ENCODE measurements at regions not wholly inside any gene's neighbourhood (a gene's known extent, or its start where the extent isn't known, plus 50 kb on each side); places are given as distances from the start of the nearest gene placed in this dataset.

- TF ChIP-seq, protein P1, sequence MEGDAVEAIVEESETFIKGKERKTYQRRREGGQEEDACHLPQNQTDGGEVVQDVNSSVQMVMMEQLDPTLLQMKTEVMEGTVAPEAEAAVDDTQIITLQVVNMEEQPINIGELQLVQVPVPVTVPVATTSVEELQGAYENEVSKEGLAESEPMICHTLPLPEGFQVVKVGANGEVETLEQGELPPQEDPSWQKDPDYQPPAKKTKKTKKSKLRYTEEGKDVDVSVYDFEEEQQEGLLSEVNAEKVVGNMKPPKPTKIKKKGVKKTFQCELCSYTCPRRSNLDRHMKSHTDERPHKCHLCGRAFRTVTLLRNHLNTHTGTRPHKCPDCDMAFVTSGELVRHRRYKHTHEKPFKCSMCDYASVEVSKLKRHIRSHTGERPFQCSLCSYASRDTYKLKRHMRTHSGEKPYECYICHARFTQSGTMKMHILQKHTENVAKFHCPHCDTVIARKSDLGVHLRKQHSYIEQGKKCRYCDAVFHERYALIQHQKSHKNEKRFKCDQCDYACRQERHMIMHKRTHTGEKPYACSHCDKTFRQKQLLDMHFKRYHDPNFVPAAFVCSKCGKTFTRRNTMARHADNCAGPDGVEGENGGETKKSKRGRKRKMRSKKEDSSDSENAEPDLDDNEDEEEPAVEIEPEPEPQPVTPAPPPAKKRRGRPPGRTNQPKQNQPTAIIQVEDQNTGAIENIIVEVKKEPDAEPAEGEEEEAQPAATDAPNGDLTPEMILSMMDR (IDR thresholded peaks at IDR 0.05) = no peak
- no peak for TF ChIP-seq POLR2A (IDR thresholded peaks at IDR 0.05)
- Histone ChIP-seq H3K36me3 (no peaks in the 10 kb centered on the region), H3K27ac (no peak overlapping the region), H3K4me3 (no peak overlapping the region), H3K27me3 (no peaks in the 10 kb centered on the region), H3K4me1 (no peaks in the 10 kb centered on the region), H3K9me3 (no peaks in the 10 kb centered on the region)
- ATAC-seq = no peak
- no peak for DNase-seq
- intact Hi-C loops (cut with DNase I) = no loop called here
Measured at GRCh38 chr4:27843776-27844175, 983.1 kb downstream of the STIM2 start.

- ATAC-seq = no peak
Measured at GRCh38 chr4:27844376-27844775, 983.7 kb downstream of the STIM2 start.

DNA sequence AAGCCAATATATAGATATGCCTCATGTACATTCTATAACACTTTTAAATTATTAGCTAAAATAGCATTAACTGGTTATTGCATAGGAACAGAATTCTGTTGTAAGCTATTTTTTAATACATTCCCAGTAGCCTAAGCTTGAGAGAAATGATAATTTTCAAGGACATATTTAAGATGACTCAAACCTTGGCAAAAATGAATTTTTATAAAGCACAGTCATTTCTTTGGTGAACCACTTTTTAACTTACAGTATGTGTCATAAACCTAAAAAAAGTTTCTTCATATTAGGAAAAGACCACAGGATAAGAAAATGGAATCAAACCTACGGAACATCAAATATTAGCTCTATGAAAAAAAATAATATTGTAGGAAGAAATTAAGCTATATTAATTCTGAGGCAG is 986.3 kb downstream of the STIM2 start:
- H3K27me3 ChIP-seq = no peaks in the 10 kb centered on the region
- H3K4me3 ChIP-seq = no peak overlapping the region
- no peaks in the 10 kb centered on the region for H3K36me3 ChIP-seq
- no peaks in the 10 kb centered on the region for H3K4me1 ChIP-seq
- TF ChIP-seq, protein P1 (IDR thresholded peaks at IDR 0.05) = no peak
- TF ChIP-seq POLR2A (IDR thresholded peaks at IDR 0.05) = no peak
- H3K9me3 ChIP-seq = no peaks in the 10 kb centered on the region
- intact Hi-C loops (cut with DNase I) = no loop called here
- ATAC-seq (no peak), DNase-seq (no peak)
- WGBS, 4 donors = 89 to 96% (median 91%) methylated on average over 1 of the region's 1 CpG
- H3K27ac ChIP-seq = no peak overlapping the region

More at GRCh38 chr4:27844376-27844775, 983.7 kb downstream of the STIM2 start:
- TF ChIP-seq, protein P1 (IDR thresholded peaks at IDR 0.05) = no peak
- TF ChIP-seq POLR2A (IDR thresholded peaks at IDR 0.05) = no peak
- Histone ChIP-seq H3K27me3 (no peaks in the 10 kb centered on the region), H3K4me3 (no peak overlapping the region), H3K4me1 (no peaks in the 10 kb centered on the region), H3K9me3 (no peaks in the 10 kb centered on the region), H3K27ac (no peak overlapping the region), H3K36me3 (no peaks in the 10 kb centered on the region)
- no peak for DNase-seq
- 89 to 94% (median 91%) methylated on average over 2 of the region's 2 CpGs for WGBS, 4 donors
- intact Hi-C loops (cut with DNase I) = no loop called here

DNA sequence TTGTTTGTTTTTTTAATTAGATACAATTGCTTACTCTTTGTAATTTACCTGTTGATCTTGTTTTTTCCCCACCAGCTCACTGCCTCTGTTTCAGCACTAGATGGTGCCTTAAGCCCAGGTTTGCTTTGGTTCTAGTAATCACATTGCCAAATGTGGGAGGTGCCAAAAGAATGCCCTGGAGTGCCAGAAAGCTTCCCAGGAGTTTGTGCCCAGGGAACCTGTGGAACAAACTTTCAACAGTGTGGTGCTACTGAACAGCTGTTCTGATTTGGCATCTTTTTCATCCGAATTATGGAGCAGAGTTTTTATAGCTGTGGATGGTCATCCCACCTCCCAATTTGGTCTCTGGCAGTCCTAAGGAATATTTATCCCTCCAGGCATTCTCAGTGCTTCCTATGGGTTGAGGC is 1000.7 kb downstream of the STIM2 start:
- Histone ChIP-seq H3K27me3 (no peaks in the 10 kb centered on the region), H3K36me3 (no peaks in the 10 kb centered on the region), H3K27ac (no peak overlapping the region), H3K4me1 (no peaks in the 10 kb centered on the region), H3K9me3 (no peaks in the 10 kb centered on the region), H3K4me3 (no peak overlapping the region)
- DNase-seq (peak in 2 of 5 donors; percentile 11 to 19), ATAC-seq (peak; percentile 42 to 71 (median 65))
- 20 to 63% (median 49%) methylated on average over 1 of the region's 1 CpG for WGBS, 4 donors
- intact Hi-C loops (cut with DNase I) = no loop called here
- TF ChIP-seq, protein P1 (IDR thresholded peaks at IDR 0.05) = peak; percentile 31 to 57 (median 48)
- no peak for TF ChIP-seq POLR2A (IDR thresholded peaks at IDR 0.05)

Measured in heart left ventricle (tissue), 16 donors.